ENCODE measurements at regions not wholly inside any gene's neighbourhood (a gene's known extent, or its start where the extent isn't known, plus 50 kb on each side); places are given as distances from the start of the nearest gene placed in this dataset.

DNA sequence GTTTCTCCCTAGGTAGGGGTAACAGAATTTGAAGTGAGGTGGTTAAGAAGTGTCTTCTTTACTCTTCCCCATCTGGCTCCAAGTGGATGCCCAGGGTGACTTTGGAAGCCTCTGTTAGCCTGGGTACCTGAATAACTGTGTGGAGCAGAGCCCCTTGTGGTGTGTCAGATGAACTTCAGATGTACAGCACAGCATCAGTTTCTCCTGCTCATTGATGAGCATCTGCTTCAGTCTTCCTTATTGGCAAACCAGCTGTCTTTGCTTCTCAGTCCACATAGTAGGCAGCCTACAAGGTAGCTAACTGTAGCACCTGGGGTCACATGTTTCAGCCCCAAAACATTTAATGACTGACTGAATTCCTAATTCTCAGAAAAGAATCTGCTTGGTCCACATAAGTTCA lies 56.2 kb upstream of the ATP8B1 start:
- Histone ChIP-seq H4K20me1 (ENCODE audit: low read depth, low read length) (no peaks in the 10 kb centered on the region), H3K9me2 (replicated peaks; ENCODE audit: insufficient read depth, low read length) (no peaks in the 10 kb centered on the region), H3K79me2 (ENCODE audit: insufficient read depth, low read length) (no peaks in the 10 kb centered on the region), H3K36me3 (ENCODE audit: low read length) (no peaks in the 10 kb centered on the region), H3K27ac (ENCODE audit: low read depth, low read length) (no peak overlapping the region), H3K4me2 (ENCODE audit: low read depth, low read length, poor library complexity, severe bottlenecking) (no peak overlapping the region), H3K4me3 (ENCODE audit: insufficient read depth, low read length, poor library complexity, severe bottlenecking) (no peak overlapping the region), H3F3A (ENCODE audit: insufficient read depth) (no peaks in the 10 kb centered on the region), H3K27me3 (ENCODE audit: low read length) (no peaks in the 10 kb centered on the region), H3K9ac (ENCODE audit: low read length) (no peak overlapping the region), H2AFZ (ENCODE audit: low read depth, low read length, severe bottlenecking) (no peak overlapping the region), H3K9me3 (ENCODE audit: insufficient read depth, low read length) (no peaks in the 10 kb centered on the region)
- TF ChIP-seq, protein P1, sequence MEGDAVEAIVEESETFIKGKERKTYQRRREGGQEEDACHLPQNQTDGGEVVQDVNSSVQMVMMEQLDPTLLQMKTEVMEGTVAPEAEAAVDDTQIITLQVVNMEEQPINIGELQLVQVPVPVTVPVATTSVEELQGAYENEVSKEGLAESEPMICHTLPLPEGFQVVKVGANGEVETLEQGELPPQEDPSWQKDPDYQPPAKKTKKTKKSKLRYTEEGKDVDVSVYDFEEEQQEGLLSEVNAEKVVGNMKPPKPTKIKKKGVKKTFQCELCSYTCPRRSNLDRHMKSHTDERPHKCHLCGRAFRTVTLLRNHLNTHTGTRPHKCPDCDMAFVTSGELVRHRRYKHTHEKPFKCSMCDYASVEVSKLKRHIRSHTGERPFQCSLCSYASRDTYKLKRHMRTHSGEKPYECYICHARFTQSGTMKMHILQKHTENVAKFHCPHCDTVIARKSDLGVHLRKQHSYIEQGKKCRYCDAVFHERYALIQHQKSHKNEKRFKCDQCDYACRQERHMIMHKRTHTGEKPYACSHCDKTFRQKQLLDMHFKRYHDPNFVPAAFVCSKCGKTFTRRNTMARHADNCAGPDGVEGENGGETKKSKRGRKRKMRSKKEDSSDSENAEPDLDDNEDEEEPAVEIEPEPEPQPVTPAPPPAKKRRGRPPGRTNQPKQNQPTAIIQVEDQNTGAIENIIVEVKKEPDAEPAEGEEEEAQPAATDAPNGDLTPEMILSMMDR (IDR thresholded peaks at IDR 0.05; ENCODE audit: insufficient read depth, low read length, poor library complexity, severe bottlenecking): peak; percentile 33
- TF ChIP-seq EZH2phosphoT487 (conservative IDR thresholded peaks at IDR 0.05; ENCODE audit: low read length): no peak

DNA sequence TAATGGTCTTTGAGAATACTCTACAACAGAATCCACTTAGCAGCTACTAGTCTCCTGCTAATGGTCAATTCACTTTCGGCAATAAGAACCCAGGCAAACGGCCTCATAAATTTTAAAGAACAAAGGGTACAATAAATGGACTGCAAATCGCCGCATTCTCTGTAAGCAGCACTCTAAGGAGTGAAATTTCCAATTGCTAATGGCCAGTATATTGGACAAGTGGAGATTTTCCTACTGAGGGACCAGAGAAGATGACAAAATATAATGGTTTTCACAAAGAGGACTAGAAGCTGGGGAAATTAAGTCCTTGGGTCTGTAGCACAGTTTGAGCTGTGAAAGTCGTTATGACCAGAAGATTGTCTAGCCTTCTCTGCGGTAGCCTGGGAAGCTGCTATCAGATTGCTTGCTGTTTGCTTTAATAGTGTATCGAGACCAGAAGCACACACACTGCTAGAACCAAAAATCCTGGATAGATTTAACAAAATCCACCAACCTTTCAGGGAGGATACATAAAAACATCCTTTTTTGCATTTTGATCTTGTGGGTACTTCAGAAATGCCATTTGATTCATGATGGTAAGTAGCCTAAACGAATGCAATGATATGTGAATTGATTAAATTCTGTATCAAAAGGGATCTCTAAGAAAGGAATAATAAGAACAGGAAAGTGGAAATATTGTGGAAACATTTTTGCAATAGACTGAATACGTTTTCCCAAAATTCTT lies 53.6 kb upstream of the ATP8B1 start:
- Histone ChIP-seq H3K9me2 (replicated peaks; ENCODE audit: insufficient read depth, low read length) (no peaks in the 10 kb centered on the region), H3K9me3 (ENCODE audit: insufficient read depth, low read length) (no peaks in the 10 kb centered on the region), H3K27me3 (ENCODE audit: low read length) (no peaks in the 10 kb centered on the region), H3F3A (ENCODE audit: insufficient read depth) (no peaks in the 10 kb centered on the region), H3K79me2 (ENCODE audit: insufficient read depth, low read length) (no peaks in the 10 kb centered on the region), H3K27ac (ENCODE audit: low read depth, low read length) (no peak overlapping the region), H3K4me2 (ENCODE audit: low read depth, low read length, poor library complexity, severe bottlenecking) (no peak overlapping the region), H4K20me1 (ENCODE audit: low read depth, low read length) (no peaks in the 10 kb centered on the region), H2AFZ (ENCODE audit: low read depth, low read length, severe bottlenecking) (no peak overlapping the region), H3K4me3 (ENCODE audit: insufficient read depth, low read length, poor library complexity, severe bottlenecking) (no peak overlapping the region), H3K36me3 (ENCODE audit: low read length) (no peaks in the 10 kb centered on the region), H3K9ac (ENCODE audit: low read length) (no peak overlapping the region)
- TF ChIP-seq, protein P1 (IDR thresholded peaks at IDR 0.05; ENCODE audit: insufficient read depth, low read length, poor library complexity, severe bottlenecking): no peak
- no peak for TF ChIP-seq EZH2phosphoT487 (conservative IDR thresholded peaks at IDR 0.05; ENCODE audit: low read length)

DNA sequence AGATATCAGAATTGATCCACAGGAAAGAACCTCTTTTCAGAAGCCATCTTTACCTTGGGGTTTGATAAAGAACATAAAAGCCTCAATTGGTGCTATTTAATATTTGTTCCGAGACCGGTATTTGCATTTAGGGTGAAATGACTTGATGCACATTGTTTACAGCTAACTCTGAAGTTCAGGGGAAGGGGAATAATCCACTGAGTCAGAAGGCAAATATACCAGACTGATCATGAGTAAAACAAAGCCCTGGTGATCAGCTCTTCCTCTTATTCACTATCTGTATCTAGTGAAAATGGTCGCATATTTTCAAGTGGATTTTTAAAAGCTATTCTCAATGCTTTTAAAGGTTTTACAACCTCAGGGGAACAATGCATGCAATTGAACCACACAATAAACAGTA lies 53.0 kb upstream of the ATP8B1 start:
- Histone ChIP-seq H3K27ac (ENCODE audit: low read depth, low read length) (no peak overlapping the region), H3K79me2 (ENCODE audit: insufficient read depth, low read length) (no peaks in the 10 kb centered on the region), H2AFZ (ENCODE audit: low read depth, low read length, severe bottlenecking) (no peak overlapping the region), H3K4me3 (ENCODE audit: insufficient read depth, low read length, poor library complexity, severe bottlenecking) (no peak overlapping the region), H3K36me3 (ENCODE audit: low read length) (no peaks in the 10 kb centered on the region), H3K27me3 (ENCODE audit: low read length) (no peaks in the 10 kb centered on the region), H3F3A (ENCODE audit: insufficient read depth) (no peaks in the 10 kb centered on the region), H3K9me3 (ENCODE audit: insufficient read depth, low read length) (no peaks in the 10 kb centered on the region), H3K9me2 (replicated peaks; ENCODE audit: insufficient read depth, low read length) (no peaks in the 10 kb centered on the region), H3K9ac (ENCODE audit: low read length) (no peak overlapping the region), H3K4me2 (ENCODE audit: low read depth, low read length, poor library complexity, severe bottlenecking) (no peak overlapping the region), H4K20me1 (ENCODE audit: low read depth, low read length) (no peaks in the 10 kb centered on the region)
- TF ChIP-seq EZH2phosphoT487 (conservative IDR thresholded peaks at IDR 0.05; ENCODE audit: low read length): no peak
- TF ChIP-seq, protein P1 (IDR thresholded peaks at IDR 0.05; ENCODE audit: insufficient read depth, low read length, poor library complexity, severe bottlenecking): no peak
